NCI-H2227 treated with DMSO at 0.1 percent for 48 hours (cell line): ENCODE measurements at regions not wholly inside any gene's neighbourhood (a gene's known extent, or its start where the extent isn't known, plus 50 kb on each side); places are given as distances from the start of the nearest gene placed in this dataset.

Experiments
- DNase-seq: peaks from one replicate; lab custom pipeline; 2025; lab: John Stamatoyannopoulos, UW

GRCh38 chr13:77381059-77381458, 54.2 kb upstream of the MYCBP2 start:
- no peak for DNase-seq

- no peak for DNase-seq
These were observed 52.6 kb upstream of the MYCBP2 start for GRCh38 chr13:77379508-77379907.

- no peak for DNase-seq
These were observed 51.8 kb upstream of the MYCBP2 start for GRCh38 chr13:77378662-77379061.

- no peak for DNase-seq
These were observed 50.1 kb upstream of the MYCBP2 start for GRCh38 chr13:77377016-77377415.
